Inflammatory macrophage treated with lipopolysaccharide for 1 hour (primary cell): ENCODE measurements at regions not wholly inside any gene's neighbourhood (a gene's known extent, or its start where the extent isn't known, plus 50 kb on each side); places are given as distances from the start of the nearest gene placed in this dataset.
"Not testable (repeated sequence)": the region's sequence is repeated elsewhere in the genome, so short reads cannot be mapped to it uniquely, and the experiment has no call there.

Experiments
- DNase-seq, 2 donors: peaks; one replicate each; pipeline ENCODE4 v3.0.0-alpha.2; 2020 to 2022

DNA sequence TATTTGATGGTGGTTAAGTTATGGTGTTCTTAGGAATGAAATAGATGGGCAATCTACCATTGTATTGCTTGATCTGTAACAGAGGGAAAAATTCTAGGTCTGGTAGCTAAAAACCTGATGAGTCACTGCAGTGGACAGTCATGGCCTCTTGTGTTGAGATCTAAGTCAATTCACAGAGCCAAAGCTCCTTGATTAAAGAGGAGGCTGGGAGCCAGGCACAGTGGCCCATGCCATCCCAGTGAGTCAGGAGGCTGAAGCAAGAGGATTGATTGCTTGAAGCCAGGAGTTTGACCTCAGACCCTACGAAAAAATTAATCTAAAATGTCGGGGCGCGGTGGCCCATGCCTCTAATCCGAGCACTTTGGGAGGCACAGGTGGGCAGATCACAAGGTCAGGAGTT is 67.1 kb upstream of the KPNA3 start:
- no peak for DNase-seq

DNA sequence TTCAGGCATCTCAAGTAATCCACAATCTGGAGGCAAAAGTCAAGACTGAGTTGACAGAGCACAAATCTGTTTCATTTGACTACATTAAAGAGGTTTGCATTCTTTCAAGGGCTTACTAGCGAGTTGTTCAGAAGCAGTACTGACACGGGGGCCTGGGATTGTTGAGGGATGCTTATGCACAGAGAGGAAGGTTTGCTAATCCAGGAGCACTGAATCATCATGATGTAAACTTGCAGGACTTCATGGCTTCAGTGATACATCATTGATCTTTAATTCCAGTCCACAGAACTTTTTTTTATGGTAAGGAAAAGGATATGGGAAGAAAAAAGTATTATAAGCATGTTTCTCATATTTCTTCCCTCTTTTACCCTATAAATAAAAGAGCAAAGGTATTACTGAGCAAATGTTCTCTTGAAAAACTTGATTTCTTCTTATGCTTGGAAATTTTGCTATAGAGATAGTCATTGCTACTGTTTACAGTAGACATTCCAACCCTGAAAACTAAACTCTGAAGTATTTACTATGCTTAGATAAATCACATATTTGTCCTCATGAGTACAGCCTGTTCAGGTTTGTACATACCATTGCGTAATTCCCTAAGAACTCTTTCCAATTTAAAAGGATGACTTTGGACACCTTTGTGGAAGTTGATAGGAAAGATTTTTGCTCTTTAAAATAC is 65.8 kb upstream of the KPNA3 start:
- DNase-seq: no peak

DNA sequence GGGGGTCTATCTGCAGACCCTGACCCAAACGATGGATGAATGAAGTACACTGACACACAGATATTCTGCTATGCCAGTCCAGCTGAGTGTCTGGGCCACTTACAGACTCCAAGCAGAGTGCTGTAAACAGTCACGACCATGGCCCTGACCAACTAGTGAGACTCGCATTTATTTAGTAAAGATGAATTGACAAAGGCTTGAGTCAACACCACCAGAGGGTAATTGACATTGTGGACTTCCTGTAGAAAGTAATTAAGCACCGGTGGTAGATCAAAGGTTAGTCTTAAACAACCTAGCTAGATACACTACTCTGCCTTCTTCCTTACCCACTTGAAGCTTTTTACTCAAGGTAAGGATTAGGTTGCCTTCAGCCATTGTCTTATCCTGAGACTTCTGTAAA is 63.4 kb upstream of the KPNA3 start:
- no peak for DNase-seq

DNA sequence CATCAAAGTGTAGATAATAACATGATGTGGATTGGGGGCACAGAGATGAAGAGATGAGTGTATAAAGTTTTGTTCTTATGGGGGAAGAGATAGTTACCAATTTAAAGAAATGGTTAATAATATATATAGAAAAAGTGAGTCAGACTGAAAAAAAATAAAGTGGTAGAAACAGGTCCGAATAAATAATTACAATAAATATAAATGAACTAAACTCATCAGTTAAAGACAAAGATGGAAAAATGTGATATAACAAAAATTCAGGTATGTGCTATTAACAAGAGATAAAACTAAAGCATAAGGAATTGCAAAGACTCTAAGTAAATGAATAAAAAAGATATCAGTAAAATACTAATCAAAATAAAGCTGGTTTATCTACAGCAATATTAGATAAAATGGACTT is 61.1 kb upstream of the KPNA3 start:
- no peak for DNase-seq

DNA sequence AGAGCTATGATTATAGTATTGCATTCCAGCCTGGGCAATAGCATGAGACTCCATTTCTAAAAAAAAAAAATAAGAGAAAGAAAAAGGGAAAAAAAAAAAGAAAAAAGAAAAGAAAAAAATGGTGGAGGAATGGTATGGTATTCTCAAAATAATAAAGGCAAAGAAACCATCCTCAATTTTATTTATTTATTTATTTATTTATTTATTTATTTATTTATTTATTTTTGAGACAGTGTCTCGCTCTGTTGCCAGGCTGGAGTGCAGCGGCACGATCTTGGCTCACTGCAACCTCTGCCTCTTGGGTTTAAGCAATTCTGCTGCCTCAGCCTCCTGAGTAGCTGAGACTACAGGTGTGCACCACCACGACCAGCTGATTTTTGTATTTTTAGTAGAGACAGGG is 60.0 kb upstream of the KPNA3 start:
- DNase-seq: not testable (repeated sequence)

DNA sequence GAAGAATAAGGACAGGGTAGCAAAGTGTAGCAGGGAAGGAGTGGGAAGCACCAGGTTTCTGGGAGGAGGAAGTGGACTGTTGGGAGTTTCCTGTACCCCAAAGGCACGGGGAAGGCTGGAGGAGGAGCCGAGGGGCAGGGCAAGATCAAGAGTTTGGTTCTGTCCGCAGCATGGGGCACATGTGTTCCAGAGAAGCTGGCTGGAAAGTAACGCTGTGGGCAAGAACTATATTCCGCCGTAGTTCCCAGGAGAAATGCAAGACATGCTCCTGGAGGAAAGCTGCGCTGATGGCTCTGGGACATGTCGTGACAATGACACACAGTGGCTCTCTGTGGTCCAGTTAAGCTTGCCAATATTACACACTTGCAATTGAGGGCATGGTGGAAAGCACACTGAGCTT is 51.7 kb upstream of the KPNA3 start:
- DNase-seq: peak in 1 of 2 donors; percentile 25
